Cardiac muscle cell (in vitro differentiated cells and primary cell): ENCODE measurements at regions not wholly inside any gene's neighbourhood (a gene's known extent, or its start where the extent isn't known, plus 50 kb on each side); places are given as distances from the start of the nearest gene placed in this dataset.
"Not testable (repeated sequence)": the region's sequence is repeated elsewhere in the genome, so short reads cannot be mapped to it uniquely, and the experiment has no call there.

Source experiments
- DNase-seq, 2 donors: peaks; one replicate each; pipeline versions ENCODE4 v3.0.0 to v3.0.0-alpha.2; 2010 to 2017; ENCODE audit warnings: low read depth in 1 of 2, low spot score in 1 of 2
- H3K27ac ChIP-seq: fragments of 200-600 bp; sonication (generic); 2 replicates; pipeline ENCODE4 v1.5.1; 2016
- H3K27me3 ChIP-seq: fragments of 200-600 bp; sonication (generic); 2 replicates; pipeline ENCODE4 v1.6.0; 2016; ENCODE audit warnings: control low read depth
- H3K36me3 ChIP-seq: fragments of 200-600 bp; sonication (generic); 2 replicates; pipeline ENCODE4 v1.5.1; 2016; ENCODE audit warnings: control low read depth
- H3K4me1 ChIP-seq: fragments of 200-600 bp; sonication (generic); 2 replicates; pipeline ENCODE4 v1.8.1; 2017; ENCODE audit warnings: low read depth, mild to moderate bottlenecking, mixed run types
- H3K4me3 ChIP-seq: fragments of 200-600 bp; sonication (generic); 2 replicates; pipeline ENCODE4 v1.5.1; 2016; ENCODE audit warnings: mild to moderate bottlenecking
- H3K9me3 ChIP-seq: fragments of 200-600 bp; sonication (generic); 2 replicates; pipeline ENCODE4 v1.5.1; 2017; ENCODE audit warnings: low read depth, mild to moderate bottlenecking, control low read depth
- TF ChIP-seq, protein P1 (sequence below): IDR thresholded peaks from 2 replicates; pipeline ENCODE4 v1.5.1; 2012; ENCODE audit warnings: low read depth, mild to moderate bottlenecking, low read length

DNA sequence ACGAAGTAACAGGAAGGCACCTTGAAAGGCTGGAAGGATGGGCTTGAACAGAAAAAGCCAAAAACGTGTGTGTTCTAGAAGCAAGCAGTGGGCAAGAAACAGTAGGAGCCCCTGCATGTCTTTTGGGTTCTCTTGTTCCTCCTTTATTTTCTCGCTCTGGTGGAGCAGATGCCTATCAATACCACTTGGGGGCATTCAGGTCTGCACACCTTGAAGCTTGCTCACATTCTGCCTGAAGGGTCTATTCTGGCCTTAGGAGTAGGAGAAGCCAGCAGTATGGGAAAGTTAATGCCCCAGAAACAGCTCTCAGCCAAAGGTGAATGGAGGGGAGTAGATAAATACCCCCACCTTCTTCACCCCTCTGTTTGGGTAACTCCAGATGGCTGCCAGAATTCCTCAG lies 204.5 kb downstream of the TXNL1 start:
- Histone ChIP-seq H3K9me3 (no peaks in the 10 kb centered on the region), H3K27me3 (no peaks in the 10 kb centered on the region), H3K36me3 (no peaks in the 10 kb centered on the region), H3K4me3 (no peak overlapping the region), H3K4me1 (no peaks in the 10 kb centered on the region), H3K27ac (no peak overlapping the region)
- TF ChIP-seq, protein P1, sequence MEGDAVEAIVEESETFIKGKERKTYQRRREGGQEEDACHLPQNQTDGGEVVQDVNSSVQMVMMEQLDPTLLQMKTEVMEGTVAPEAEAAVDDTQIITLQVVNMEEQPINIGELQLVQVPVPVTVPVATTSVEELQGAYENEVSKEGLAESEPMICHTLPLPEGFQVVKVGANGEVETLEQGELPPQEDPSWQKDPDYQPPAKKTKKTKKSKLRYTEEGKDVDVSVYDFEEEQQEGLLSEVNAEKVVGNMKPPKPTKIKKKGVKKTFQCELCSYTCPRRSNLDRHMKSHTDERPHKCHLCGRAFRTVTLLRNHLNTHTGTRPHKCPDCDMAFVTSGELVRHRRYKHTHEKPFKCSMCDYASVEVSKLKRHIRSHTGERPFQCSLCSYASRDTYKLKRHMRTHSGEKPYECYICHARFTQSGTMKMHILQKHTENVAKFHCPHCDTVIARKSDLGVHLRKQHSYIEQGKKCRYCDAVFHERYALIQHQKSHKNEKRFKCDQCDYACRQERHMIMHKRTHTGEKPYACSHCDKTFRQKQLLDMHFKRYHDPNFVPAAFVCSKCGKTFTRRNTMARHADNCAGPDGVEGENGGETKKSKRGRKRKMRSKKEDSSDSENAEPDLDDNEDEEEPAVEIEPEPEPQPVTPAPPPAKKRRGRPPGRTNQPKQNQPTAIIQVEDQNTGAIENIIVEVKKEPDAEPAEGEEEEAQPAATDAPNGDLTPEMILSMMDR, result no peak
- no peak for DNase-seq

DNA sequence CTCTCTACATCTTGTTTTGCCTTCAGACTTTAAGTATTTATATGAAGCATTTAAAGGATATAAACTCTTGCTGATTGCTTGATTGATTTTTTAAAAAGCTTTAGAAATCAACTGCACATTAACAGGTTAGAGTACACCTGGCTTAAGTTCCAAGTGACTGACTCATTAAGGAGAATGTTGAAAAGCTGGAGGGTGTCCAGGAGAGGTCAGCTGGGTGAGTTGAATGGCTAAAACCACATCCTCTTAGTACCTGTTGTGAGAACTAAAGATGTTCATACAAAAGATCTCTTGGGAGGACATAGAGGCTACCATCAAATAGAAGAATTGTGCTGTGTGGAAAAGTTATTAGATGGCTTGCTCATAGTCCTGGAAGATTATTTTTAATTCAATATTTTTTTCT lies 206.8 kb downstream of the TXNL1 start:
- H3K27ac ChIP-seq, result no peak overlapping the region
- DNase-seq, result no peak
- no peaks in the 10 kb centered on the region for H3K36me3 ChIP-seq
- no peaks in the 10 kb centered on the region for H3K9me3 ChIP-seq
- no peaks in the 10 kb centered on the region for H3K4me1 ChIP-seq
- TF ChIP-seq, protein P1, result no peak
- no peak overlapping the region for H3K4me3 ChIP-seq
- H3K27me3 ChIP-seq, result no peaks in the 10 kb centered on the region

DNA sequence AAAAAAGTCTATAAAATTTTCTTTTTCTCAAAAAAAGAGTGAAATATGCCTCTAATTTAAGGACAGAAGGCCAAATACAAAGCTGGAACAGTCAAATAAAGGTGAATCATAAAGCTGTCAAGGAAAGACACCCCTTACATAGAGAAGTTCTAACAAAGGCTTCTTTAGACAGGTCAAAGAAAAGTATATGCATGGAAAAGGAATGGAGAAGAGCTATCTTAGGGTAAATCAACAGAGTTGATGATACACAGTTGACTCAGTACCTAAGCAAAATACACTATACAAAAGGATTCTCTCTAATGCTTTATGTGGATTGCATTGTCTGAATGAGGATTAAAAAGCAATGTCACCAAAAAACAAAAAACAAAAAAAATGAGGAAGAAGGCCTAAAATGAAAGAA lies 214.8 kb downstream of the TXNL1 start:
- no peak for DNase-seq
- Histone ChIP-seq H3K36me3 (no peaks in the 10 kb centered on the region), H3K4me3 (no peak overlapping the region), H3K27ac (no peak overlapping the region), H3K4me1 (no peaks in the 10 kb centered on the region), H3K27me3 (no peaks in the 10 kb centered on the region), H3K9me3 (no peaks in the 10 kb centered on the region)
- TF ChIP-seq, protein P1, result no peak

DNA sequence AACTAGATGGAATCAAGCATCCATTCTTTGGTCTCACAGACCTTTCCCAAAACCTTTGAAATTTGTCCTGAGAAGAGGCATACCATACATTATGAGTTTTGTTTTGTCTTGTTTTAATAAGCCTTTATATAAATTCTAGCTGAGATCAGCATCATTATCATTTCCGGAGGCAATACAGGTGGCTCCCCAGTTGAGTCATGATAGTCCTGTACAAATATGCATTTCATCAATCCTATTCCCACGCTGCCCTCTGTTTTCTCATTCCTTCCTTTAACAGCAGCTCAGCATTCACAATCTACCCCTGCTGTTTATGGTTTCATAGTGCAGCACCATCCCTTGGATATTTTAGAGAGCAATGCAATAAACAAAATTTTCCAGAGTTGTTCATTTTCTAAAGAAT lies 216.7 kb downstream of the TXNL1 start:
- no peak overlapping the region for H3K27ac ChIP-seq
- TF ChIP-seq, protein P1, result no peak

DNA sequence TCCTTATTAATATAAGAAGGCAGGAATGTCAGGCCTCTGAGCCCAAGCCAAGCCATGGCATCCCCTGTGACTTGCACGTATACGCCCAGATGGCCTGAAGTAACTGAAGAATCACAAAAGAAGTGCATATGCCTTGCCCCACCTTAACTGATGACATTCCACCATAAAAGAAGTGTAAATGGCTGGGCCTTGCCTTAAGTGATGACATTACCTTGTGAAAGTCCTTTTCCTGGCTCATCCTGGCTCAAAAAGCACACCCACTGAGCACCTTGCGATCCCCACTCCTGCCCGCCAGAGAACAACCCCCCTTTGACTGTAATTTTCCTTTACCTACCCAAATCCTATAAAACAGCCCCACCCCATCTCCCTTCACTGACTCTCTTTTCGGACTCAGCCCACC lies 217.5 kb downstream of the TXNL1 start:
- H3K36me3 ChIP-seq, H3K4me1 ChIP-seq, H3K27ac ChIP-seq, H3K4me3 ChIP-seq, DNase-seq, H3K27me3 ChIP-seq, H3K9me3 ChIP-seq: not testable (repeated sequence)

More for the DNA sequence above, 216.7 kb downstream of the TXNL1 start:
- H3K4me1 ChIP-seq, result no peaks in the 10 kb centered on the region
- H3K27me3 ChIP-seq, result no peaks in the 10 kb centered on the region
- DNase-seq, result no peak
- H3K9me3 ChIP-seq, result no peaks in the 10 kb centered on the region
- H3K4me3 ChIP-seq, result no peak overlapping the region
- H3K36me3 ChIP-seq, result no peaks in the 10 kb centered on the region

DNA sequence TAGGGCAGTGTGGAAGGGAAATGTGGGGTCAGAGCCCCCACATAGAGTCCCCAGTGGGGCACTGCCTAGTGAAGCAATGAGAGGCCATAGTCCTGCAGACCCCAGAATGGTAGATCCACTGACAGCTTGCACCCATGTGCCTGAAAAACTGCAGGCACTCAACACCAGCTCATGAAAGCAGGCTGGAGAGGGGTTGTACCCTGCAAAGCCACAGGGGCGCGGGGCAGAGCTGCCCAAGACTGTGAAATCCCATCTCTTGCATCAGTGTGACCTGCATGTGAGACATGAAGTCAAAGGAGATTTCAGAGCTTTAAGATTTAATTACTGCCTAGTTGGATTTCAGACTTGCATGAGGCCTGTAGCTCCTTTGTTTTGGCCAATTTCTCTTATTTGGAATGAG lies 224.0 kb downstream of the TXNL1 start:
- no peaks in the 10 kb centered on the region for H3K27me3 ChIP-seq
- H3K36me3 ChIP-seq, result no peaks in the 10 kb centered on the region
- TF ChIP-seq, protein P1, result no peak
- no peak overlapping the region for H3K27ac ChIP-seq
- no peaks in the 10 kb centered on the region for H3K9me3 ChIP-seq
- H3K4me1 ChIP-seq, result no peaks in the 10 kb centered on the region
- no peak for DNase-seq
- H3K4me3 ChIP-seq, result no peak overlapping the region
